Tibial nerve (tissue), 4 donors: ENCODE measurements at regions not wholly inside any gene's neighbourhood (a gene's known extent, or its start where the extent isn't known, plus 50 kb on each side); places are given as distances from the start of the nearest gene placed in this dataset.

Experiments
- DNase-seq, 2 donors: peaks; one replicate each; pipeline ENCODE4 v3.0.0-alpha.2; 2019; ENCODE audit warnings: low spot score in 2 of 2
- H3K27ac ChIP-seq, 4 donors: fragments of 200-600 bp; sonication (generic) in 3 of 4; one replicate each; pipeline ENCODE4 v1.5.1; 2017 to 2019; ENCODE audit warnings: mild to moderate bottlenecking in 1 of 4
- H3K27me3 ChIP-seq, 2 donors: fragments of 200-600 bp; sonication (generic) in 1 of 2; one replicate each; pipeline versions ENCODE4 v1.5.1 to v1.6.0; 2017 to 2019
- H3K36me3 ChIP-seq, 3 donors: fragments of 200-600 bp; sonication (generic); one replicate each; pipeline ENCODE4 v1.5.1; 2018 to 2019
- H3K4me1 ChIP-seq, 4 donors: fragments of 200-600 bp; sonication (generic) in 3 of 4; one replicate each; pipeline ENCODE4 v1.5.1; 2017 to 2019
- H3K4me3 ChIP-seq, 4 donors: fragments of 200-600 bp; sonication (generic) in 3 of 4; one replicate each; pipeline ENCODE4 v1.5.1; 2017 to 2019; ENCODE audit warnings: mild to moderate bottlenecking in 1 of 4, moderate library complexity in 1 of 4
- H3K9me3 ChIP-seq, 4 donors: fragments of 200-600 bp; sonication (generic) in 3 of 4; one replicate each; pipeline ENCODE4 v1.5.1; 2017 to 2019
- EP300 ChIP-seq, 2 donors: sonication (generic); formaldehyde crosslinking; IDR thresholded peaks; one replicate each; pipeline ENCODE4 v1.6.1; 2017; ENCODE audit warnings: antibody characterized with exemption in 2 of 2, mild to moderate bottlenecking in 1 of 2
- POLR2A ChIP-seq, 2 donors: fragments of 450-650 bp; IDR thresholded peaks; one replicate each; pipeline ENCODE4 v1.6.1; 2017; ENCODE audit warnings: antibody characterized with exemption in 2 of 2, mild to moderate bottlenecking in 2 of 2, moderate library complexity in 2 of 2
- WGBS, 2 donors: methylation state at CpG; one replicate each; pipeline ENCODE4 v1.1.5; 2018; 5-methylcytosine and 5-hydroxymethylcytosine counted together
- TF ChIP-seq, protein P1 (sequence below), 5 experiments: fragments of 200-600 bp in 3 of 5; fragments of 450-650 bp in 2 of 5; sonication (generic) in 3 of 5; IDR thresholded peaks; one replicate each; pipeline ENCODE4 v1.5.1; 2016 to 2019; ENCODE audit warnings: antibody characterized with exemption in 5 of 5, mild to moderate bottlenecking in 3 of 5, moderate library complexity in 2 of 5

DNA sequence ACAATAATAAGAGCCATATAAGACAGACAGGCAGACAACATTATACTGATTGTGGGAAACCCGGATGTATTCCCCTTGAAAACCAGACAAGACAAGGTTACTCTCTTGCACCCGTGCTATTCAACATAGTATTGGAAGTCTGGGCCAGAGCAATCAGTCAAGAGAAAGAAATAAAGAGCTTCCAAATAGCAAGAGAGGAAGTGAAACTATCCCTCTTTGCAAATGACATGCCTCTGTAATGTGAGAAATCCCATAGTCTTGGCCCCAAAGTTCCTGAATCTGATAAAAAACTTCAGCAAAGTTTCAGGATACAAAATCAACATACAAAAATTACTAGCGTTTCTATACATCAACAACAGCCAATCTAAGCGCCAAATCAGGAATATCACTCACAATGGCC, 102.1 kb downstream of the DCAF12L2 start:
- WGBS, 2 donors = 61 to 91% methylated on average over 4 of the region's 4 CpGs
- Histone ChIP-seq H3K4me3 (no peak overlapping the region), H3K4me1 (no peaks in the 10 kb centered on the region), H3K36me3 (no peaks in the 10 kb centered on the region), H3K27ac (no peak overlapping the region), H3K27me3 (no peaks in the 10 kb centered on the region), H3K9me3 (no peaks in the 10 kb centered on the region)
- DNase-seq = no peak
- TF ChIP-seq POLR2A (IDR thresholded peaks at IDR 0.05) = no peak
- TF ChIP-seq EP300 (IDR thresholded peaks at IDR 0.05) = no peak
- TF ChIP-seq, protein P1, sequence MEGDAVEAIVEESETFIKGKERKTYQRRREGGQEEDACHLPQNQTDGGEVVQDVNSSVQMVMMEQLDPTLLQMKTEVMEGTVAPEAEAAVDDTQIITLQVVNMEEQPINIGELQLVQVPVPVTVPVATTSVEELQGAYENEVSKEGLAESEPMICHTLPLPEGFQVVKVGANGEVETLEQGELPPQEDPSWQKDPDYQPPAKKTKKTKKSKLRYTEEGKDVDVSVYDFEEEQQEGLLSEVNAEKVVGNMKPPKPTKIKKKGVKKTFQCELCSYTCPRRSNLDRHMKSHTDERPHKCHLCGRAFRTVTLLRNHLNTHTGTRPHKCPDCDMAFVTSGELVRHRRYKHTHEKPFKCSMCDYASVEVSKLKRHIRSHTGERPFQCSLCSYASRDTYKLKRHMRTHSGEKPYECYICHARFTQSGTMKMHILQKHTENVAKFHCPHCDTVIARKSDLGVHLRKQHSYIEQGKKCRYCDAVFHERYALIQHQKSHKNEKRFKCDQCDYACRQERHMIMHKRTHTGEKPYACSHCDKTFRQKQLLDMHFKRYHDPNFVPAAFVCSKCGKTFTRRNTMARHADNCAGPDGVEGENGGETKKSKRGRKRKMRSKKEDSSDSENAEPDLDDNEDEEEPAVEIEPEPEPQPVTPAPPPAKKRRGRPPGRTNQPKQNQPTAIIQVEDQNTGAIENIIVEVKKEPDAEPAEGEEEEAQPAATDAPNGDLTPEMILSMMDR (IDR thresholded peaks at IDR 0.05) = no peak

DNA sequence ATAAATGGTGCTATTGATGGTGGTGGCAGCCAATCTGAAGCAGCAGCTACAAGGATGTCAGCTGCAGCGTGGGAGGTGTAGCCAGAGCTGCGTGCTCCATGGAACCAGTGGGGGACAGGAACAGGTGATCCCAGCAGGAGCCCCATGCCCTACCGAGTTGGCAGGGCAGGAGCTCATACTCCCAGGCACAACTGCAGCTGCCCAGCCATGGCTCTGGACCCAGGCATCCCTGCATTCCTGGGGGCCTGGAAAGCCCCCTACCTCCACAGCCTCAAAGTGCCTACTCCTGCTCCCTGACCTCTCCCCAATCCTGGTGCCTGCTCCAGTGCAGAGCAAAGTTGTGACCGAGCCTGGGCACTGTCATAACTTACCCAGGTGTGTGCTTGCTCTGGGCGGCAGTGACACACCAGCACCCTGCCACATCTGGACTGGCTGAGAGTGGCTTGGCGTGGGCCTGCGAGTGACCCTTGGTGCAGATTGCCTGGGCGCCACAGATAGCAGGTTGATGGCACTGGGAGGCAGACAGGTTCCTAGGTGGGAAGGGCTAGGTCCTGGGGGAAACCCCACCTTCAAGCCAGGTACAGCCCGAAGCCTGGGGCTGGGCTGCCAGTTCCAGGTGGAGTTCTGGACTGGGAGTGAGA, 101.1 kb downstream of the DCAF12L2 start:
- WGBS, 2 donors = 78% methylated on average over 9 of the region's 9 CpGs; no CpG with 5 or more reads in 1 of the 2 donors
- no peak overlapping the region for H3K4me3 ChIP-seq
- DNase-seq = no peak
- H3K9me3 ChIP-seq = no peaks in the 10 kb centered on the region
- no peaks in the 10 kb centered on the region for H3K4me1 ChIP-seq
- TF ChIP-seq POLR2A (IDR thresholded peaks at IDR 0.05) (no peak), EP300 (IDR thresholded peaks at IDR 0.05) (no peak)
- TF ChIP-seq, protein P1 (IDR thresholded peaks at IDR 0.05) = no peak
- H3K27ac ChIP-seq = no peak overlapping the region
- no peaks in the 10 kb centered on the region for H3K27me3 ChIP-seq
- H3K36me3 ChIP-seq = no peaks in the 10 kb centered on the region

DNA sequence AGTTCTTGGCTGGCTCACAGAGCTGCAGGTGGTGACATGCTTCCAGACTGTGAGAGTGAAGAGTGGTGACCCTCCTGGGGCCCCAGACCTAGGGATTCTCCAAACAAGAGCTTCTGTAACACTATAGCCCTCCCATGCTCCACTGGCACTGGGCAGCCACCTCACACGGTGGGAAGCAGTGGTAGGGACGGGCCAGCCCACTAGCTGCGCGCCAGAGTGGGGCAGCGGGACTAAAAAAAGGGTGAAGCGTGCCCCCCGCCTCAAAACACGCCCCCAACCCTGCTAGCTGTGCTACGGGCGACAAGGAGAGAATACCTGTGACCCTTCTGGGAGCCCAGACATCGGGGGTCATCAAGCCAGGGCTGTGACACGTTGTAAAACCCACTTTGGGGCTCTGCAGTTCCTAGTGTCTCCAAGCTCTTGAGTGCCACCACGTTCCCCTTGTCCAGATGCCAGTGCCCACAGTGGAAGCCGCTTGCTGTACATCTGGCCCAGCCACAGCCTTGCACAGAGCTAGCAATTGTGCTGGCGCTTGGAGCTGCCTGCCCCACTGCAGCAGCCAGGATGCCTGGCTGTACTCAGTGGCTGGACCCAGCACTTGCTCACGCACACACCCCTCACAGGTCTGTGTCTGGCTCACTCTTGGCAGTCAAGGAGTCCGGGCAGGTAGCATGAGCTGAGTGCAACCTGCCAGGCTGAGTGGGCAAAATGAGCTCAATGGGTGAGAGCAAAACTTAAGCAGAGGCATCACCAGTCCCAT, 100.0 kb downstream of the DCAF12L2 start:
- no peak for DNase-seq
- Histone ChIP-seq H3K27me3 (no peaks in the 10 kb centered on the region), H3K27ac (no peak overlapping the region), H3K4me3 (no peak overlapping the region), H3K4me1 (no peaks in the 10 kb centered on the region), H3K9me3 (no peaks in the 10 kb centered on the region), H3K36me3 (no peaks in the 10 kb centered on the region)
- TF ChIP-seq POLR2A (IDR thresholded peaks at IDR 0.05) (no peak), EP300 (IDR thresholded peaks at IDR 0.05) (no peak)
- TF ChIP-seq, protein P1 (IDR thresholded peaks at IDR 0.05) = no peak
- 72 to 86% methylated on average over 12 to 17 of the region's 17 CpGs for WGBS, 2 donors
